ENCODE measurements at regions not wholly inside any gene's neighbourhood (a gene's known extent, or its start where the extent isn't known, plus 50 kb on each side); places are given as distances from the start of the nearest gene placed in this dataset.
A peak's percentile ranks its signal among the peaks of the same experiment; 100 is the strongest.

DNA sequence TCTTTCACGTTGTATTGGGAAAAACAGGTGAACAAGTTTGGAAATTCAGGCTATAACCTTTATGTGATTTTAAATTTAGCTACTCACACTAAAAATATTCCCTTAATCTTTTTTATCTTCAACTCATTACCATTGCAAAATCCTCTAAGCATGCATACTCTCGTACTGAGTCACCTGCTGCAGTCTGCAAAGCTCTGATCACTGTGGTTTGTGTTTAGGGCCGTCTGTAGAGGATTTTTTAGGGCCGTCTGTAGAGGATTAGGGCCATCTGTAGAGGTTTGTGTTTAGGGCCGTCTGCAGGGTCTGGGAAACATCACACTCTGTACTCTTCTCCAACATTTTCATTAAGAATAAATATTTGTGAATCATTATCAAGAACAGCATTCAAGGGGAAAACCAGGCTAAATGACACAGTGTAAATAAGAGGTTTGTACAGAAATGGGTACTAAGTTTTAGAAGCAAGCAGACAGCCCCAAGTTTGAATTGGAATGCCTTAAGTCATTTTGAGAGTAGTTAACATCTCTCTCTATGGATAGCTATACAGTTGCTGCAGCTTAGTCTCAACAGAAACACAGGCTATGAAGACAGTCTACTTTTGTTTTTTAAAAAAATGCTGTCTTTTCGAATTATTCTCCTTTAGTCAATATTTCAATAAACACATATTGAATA, 155.0 kb upstream of the TSLP start:
- H3K27me3 ChIP-seq, result no peaks in the 10 kb centered on the region
- no peaks in the 10 kb centered on the region for H3K4me1 ChIP-seq
- ATAC-seq (peak; percentile 90), DNase-seq (no peak)
- TF ChIP-seq, protein P1, sequence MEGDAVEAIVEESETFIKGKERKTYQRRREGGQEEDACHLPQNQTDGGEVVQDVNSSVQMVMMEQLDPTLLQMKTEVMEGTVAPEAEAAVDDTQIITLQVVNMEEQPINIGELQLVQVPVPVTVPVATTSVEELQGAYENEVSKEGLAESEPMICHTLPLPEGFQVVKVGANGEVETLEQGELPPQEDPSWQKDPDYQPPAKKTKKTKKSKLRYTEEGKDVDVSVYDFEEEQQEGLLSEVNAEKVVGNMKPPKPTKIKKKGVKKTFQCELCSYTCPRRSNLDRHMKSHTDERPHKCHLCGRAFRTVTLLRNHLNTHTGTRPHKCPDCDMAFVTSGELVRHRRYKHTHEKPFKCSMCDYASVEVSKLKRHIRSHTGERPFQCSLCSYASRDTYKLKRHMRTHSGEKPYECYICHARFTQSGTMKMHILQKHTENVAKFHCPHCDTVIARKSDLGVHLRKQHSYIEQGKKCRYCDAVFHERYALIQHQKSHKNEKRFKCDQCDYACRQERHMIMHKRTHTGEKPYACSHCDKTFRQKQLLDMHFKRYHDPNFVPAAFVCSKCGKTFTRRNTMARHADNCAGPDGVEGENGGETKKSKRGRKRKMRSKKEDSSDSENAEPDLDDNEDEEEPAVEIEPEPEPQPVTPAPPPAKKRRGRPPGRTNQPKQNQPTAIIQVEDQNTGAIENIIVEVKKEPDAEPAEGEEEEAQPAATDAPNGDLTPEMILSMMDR (IDR thresholded peaks at IDR 0.05), result no peak
- H3K9me3 ChIP-seq, result no peaks in the 10 kb centered on the region
- H3K36me3 ChIP-seq, result no peaks in the 10 kb centered on the region
- no peak overlapping the region for H3K4me3 ChIP-seq
- intact Hi-C loops (cut with DNase I), result no loop called here
- H3K27ac ChIP-seq, result no peak overlapping the region

DNA sequence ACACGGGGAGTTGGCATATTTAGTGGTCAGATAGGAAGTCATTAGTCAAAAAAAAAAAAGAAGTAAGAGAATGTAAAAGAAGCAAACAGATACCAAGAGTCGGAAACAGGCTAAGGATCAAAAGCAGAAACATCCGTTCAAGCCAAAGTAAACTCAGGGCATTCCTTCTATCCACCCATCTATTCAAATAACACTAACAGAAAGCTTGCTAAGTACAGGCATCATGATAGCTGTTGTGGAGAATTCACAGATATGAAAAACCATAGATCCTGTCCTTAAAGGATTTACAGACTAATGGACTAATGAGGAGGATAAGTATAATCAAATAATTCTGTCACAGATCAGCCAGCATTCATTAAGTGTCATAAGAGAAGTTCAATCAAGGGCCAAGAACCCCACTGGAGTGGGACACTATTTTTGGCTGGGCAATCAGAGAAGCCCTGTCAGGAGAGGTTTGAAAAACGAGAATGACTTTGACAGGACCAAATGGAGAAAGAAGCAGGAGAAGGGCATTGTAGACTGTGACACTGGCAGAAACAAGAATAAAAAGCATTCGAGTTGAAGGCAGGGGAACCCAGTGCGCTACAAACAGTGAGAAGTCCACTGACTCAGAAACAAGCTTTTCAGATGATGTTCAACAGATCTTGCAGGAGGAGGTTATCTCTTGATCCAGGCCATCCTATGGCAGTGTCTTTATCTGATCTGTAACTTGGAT, 154.2 kb upstream of the TSLP start:
- no peak for DNase-seq

DNA sequence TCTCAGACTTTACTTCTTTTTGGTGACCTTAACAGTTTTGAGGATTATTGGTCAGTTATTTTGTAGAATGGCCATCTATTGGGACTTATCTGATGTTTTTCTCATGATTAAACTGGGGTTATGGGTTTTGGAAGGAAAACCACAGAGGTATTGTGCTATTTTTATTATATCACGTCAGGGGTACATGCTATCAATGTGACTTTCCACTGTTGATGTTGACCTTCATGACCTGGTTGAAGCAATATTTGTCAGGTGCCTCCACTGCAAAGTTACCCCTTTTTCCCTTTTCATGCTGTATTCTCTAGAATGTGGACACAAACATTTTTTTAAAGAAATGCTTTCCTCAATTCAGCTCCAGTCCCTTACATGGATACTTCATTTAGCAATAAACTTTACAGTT, 152.8 kb upstream of the TSLP start:
- intact Hi-C loops (cut with DNase I), result no loop called here
- H3K27me3 ChIP-seq, result no peaks in the 10 kb centered on the region

More for the DNA sequence above, 154.2 kb upstream of the TSLP start:
- Histone ChIP-seq H3K4me3 (no peak overlapping the region), H3K27me3 (no peaks in the 10 kb centered on the region), H3K27ac (no peak overlapping the region), H3K9me3 (no peaks in the 10 kb centered on the region), H3K36me3 (no peaks in the 10 kb centered on the region), H3K4me1 (no peaks in the 10 kb centered on the region)
- no peak for ATAC-seq
- intact Hi-C loops (cut with DNase I), result no loop called here
- TF ChIP-seq, protein P1 (IDR thresholded peaks at IDR 0.05), result no peak

DNA sequence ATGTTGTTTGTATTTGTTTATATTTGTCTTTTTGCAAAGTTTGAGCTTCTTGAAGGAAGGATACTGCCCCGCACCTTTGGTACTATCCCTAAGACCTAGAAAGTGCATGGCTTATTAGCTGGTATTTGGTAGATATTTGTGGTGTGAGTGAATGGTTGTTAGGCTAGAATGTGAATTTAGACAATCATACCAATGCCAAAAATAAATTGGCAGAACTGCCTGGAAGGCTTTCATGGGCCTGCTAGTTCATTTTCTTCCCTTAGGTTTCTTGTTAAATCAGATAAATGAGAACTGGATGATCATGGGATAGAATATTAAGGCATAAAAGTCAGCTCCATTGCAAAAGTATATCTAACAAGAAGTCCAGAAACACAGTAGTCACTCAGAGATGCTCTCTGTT, 147.5 kb upstream of the TSLP start:
- intact Hi-C loops (cut with DNase I), result no loop called here
- TF ChIP-seq, protein P1 (IDR thresholded peaks at IDR 0.05), result no peak

More for the DNA sequence above, 152.8 kb upstream of the TSLP start:
- H3K9me3 ChIP-seq, result no peaks in the 10 kb centered on the region
- ATAC-seq, result no peak
- no peaks in the 10 kb centered on the region for H3K4me1 ChIP-seq
- H3K36me3 ChIP-seq, result no peaks in the 10 kb centered on the region
- DNase-seq, result no peak
- no peak overlapping the region for H3K27ac ChIP-seq
- TF ChIP-seq, protein P1 (IDR thresholded peaks at IDR 0.05), result no peak
- H3K4me3 ChIP-seq, result no peak overlapping the region

DNA sequence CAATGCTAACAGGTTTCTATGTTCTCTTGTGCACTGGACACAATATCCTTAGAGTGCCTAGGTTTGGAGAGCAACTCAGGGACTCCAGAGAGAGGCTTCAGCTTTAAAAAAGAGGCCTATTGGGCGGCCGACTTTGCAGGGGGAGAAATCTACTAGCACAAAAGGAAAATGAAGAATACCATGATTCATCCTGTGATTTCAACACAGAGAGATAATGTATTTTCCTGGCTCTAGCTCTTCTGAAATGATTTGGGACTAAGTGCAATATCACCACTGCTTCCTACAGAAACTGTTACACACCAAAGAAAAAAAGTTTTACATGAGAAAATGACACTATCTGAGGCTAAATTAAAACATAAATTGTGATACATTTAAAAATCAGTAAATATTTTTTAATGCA, 146.1 kb upstream of the TSLP start:
- peaks cover 0 to 5% of the 10 kb centered on the region in 2 donors for H3K4me1 ChIP-seq
- intact Hi-C loops (cut with DNase I), result no loop called here
- no peaks in the 10 kb centered on the region for H3K9me3 ChIP-seq
- ATAC-seq (peak; percentile 36), DNase-seq (no peak)
- TF ChIP-seq, protein P1 (IDR thresholded peaks at IDR 0.05), result no peak
- H3K36me3 ChIP-seq, result no peaks in the 10 kb centered on the region
- H3K27ac ChIP-seq, result no peak overlapping the region
- no peak overlapping the region for H3K4me3 ChIP-seq
- no peaks in the 10 kb centered on the region for H3K27me3 ChIP-seq

More for the DNA sequence above, 147.5 kb upstream of the TSLP start:
- no peak overlapping the region for H3K4me3 ChIP-seq
- ATAC-seq (no peak), DNase-seq (no peak)
- H3K27me3 ChIP-seq, result no peaks in the 10 kb centered on the region
- H3K4me1 ChIP-seq, result peaks cover 0 to 5% of the 10 kb centered on the region in 2 donors
- H3K36me3 ChIP-seq, result no peaks in the 10 kb centered on the region
- H3K9me3 ChIP-seq, result no peaks in the 10 kb centered on the region
- no peak overlapping the region for H3K27ac ChIP-seq

Data from left lung (tissue), 4 donors.